ENCODE measurements at regions not wholly inside any gene's neighbourhood (a gene's known extent, or its start where the extent isn't known, plus 50 kb on each side); places are given as distances from the start of the nearest gene placed in this dataset.

- TF ChIP-seq CTCF (IDR thresholded peaks at IDR 0.05; ENCODE audit: extremely low read depth in 1 of 2, insufficient read depth in 1 of 2, low read depth in 1 of 2, low read length in 2 of 2) (no peak), MAX (IDR thresholded peaks at IDR 0.05; ENCODE audit: insufficient read depth, insufficient read length) (no peak), POLR2A (IDR thresholded peaks at IDR 0.05; ENCODE audit: low read depth, low read length) (no peak), EZH2 (IDR thresholded peaks at IDR 0.05; ENCODE audit: borderline replicate concordance, low read depth, low read length, severe bottlenecking) (no peak), POLR2AphosphoS5 (IDR thresholded peaks at IDR 0.05; ENCODE audit: insufficient read depth, low read depth, low read length) (no peak)
Measured at GRCh38 chr3:34365771-34366170, 567.3 kb downstream of the PDCD6IP start.

Measured in endothelial cell of umbilical vein (primary cell).